Natural killer cell (primary cell): ENCODE measurements at regions not wholly inside any gene's neighbourhood (a gene's known extent, or its start where the extent isn't known, plus 50 kb on each side); places are given as distances from the start of the nearest gene placed in this dataset.

Experiments
- ATAC-seq, 3 donors: fragments of 150-1000 bp in 2 of 3; fragments of 200-7000 bp in 1 of 3; cut with Tn5 transposase; 1 replicate in 1 of 3; 2 replicates in 2 of 3; pipeline ENCODE4 v1.10.0; 2021; ENCODE audit warnings: mild to moderate bottlenecking in 2 of 3, moderate library complexity in 2 of 3
- DNase-seq, 2 donors: peaks; one replicate each; pipeline versions ENCODE4 v3.0.0 to v3.0.0-alpha.2; 2013 to 2021; ENCODE audit warnings: mixed read lengths in 1 of 2
- H3K27ac ChIP-seq: one replicate; pipeline ENCODE4 v1.5.1; 2013; ENCODE audit warnings: mild to moderate bottlenecking, low read length
- H3K27me3 ChIP-seq: one replicate; pipeline ENCODE4 v1.6.1; 2013; ENCODE audit warnings: low read length; ENCODE audit not compliant: control insufficient read depth, insufficient read depth
- H3K36me3 ChIP-seq: one replicate; pipeline ENCODE4 v1.6.1; 2013; ENCODE audit warnings: low read length; ENCODE audit not compliant: control insufficient read depth, insufficient read depth
- H3K4me1 ChIP-seq: one replicate; pipeline ENCODE4 v1.6.1; 2013; ENCODE audit warnings: low read length; ENCODE audit not compliant: control insufficient read depth, insufficient read depth
- H3K4me3 ChIP-seq: one replicate; pipeline ENCODE4 v1.5.1; 2013; ENCODE audit warnings: low read length
- H3K9me3 ChIP-seq: one replicate; pipeline ENCODE4 v1.6.1; 2013; ENCODE audit warnings: low read length; ENCODE audit not compliant: control insufficient read depth, insufficient read depth
- H3K27ac Mint-ChIP-seq, 2 donors: one replicate each; pipeline ENCODE4 v1.8.0; 2022; ENCODE audit warnings: mild to moderate bottlenecking in 2 of 2, mixed read lengths in 2 of 2, moderate library complexity in 1 of 2
- H3K27me3 Mint-ChIP-seq, 2 donors: one replicate each; pipeline ENCODE4 v1.8.0; 2022; ENCODE audit warnings: low read depth in 2 of 2, mixed read lengths in 2 of 2
- H3K36me3 Mint-ChIP-seq: one replicate; pipeline ENCODE4 v1.8.0; 2022; ENCODE audit warnings: mixed read lengths
- H3K4me1 Mint-ChIP-seq, 2 donors: one replicate each; pipeline ENCODE4 v1.8.0; 2022; ENCODE audit warnings: mixed read lengths in 2 of 2
- H3K4me3 Mint-ChIP-seq: one replicate; pipeline ENCODE4 v1.8.0; 2022; ENCODE audit warnings: mild to moderate bottlenecking, moderate library complexity, mixed read lengths
- H3K9me3 Mint-ChIP-seq, 2 donors: one replicate each; pipeline ENCODE4 v1.8.0; 2022; ENCODE audit warnings: mixed read lengths in 2 of 2
- WGBS: methylation state at CpG from one replicate; pipeline ENCODE4 v1.1.7; 2013; ENCODE audit warnings: missing lambda C conversion rate; ENCODE audit not compliant: insufficient coverage; 5-methylcytosine and 5-hydroxymethylcytosine counted together
- intact Hi-C: fragments of 100-400 bp; cut with micrococcal nuclease; formaldehyde crosslinking; loops from one replicate; pipeline ENCODE4 v1.14.2; 2022
- TF ChIP-seq, protein P1 (sequence below): fragments of 200-600 bp; IDR thresholded peaks from one replicate; pipeline ENCODE4 v1.8.0; 2022; ENCODE audit warnings: antibody characterized with exemption

- intact Hi-C loops = no loop called here
- Mint-ChIP-seq H3K27me3 (peaks cover 0 to 3% of the 10 kb centered on the region in 2 donors), H3K4me3 (no peak overlapping the region), H3K4me1 (no peaks in the 10 kb centered on the region), H3K9me3 (no peaks in the 10 kb centered on the region), H3K27ac (no peak overlapping the region), H3K36me3 (no peaks in the 10 kb centered on the region)
- Histone ChIP-seq H3K4me3 (no peak overlapping the region), H3K27me3 (no peaks in the 10 kb centered on the region), H3K36me3 (no peaks in the 10 kb centered on the region), H3K27ac (no peak overlapping the region), H3K9me3 (no peaks in the 10 kb centered on the region), H3K4me1 (no peaks in the 10 kb centered on the region)
- DNase-seq = no peak
- no peak for ATAC-seq
- TF ChIP-seq, protein P1, sequence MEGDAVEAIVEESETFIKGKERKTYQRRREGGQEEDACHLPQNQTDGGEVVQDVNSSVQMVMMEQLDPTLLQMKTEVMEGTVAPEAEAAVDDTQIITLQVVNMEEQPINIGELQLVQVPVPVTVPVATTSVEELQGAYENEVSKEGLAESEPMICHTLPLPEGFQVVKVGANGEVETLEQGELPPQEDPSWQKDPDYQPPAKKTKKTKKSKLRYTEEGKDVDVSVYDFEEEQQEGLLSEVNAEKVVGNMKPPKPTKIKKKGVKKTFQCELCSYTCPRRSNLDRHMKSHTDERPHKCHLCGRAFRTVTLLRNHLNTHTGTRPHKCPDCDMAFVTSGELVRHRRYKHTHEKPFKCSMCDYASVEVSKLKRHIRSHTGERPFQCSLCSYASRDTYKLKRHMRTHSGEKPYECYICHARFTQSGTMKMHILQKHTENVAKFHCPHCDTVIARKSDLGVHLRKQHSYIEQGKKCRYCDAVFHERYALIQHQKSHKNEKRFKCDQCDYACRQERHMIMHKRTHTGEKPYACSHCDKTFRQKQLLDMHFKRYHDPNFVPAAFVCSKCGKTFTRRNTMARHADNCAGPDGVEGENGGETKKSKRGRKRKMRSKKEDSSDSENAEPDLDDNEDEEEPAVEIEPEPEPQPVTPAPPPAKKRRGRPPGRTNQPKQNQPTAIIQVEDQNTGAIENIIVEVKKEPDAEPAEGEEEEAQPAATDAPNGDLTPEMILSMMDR = no peak
- 80% methylated on average over 6 of the region's 8 CpGs for WGBS
Measured at GRCh38 chr12:75706786-75707605, 195.6 kb upstream of the KRR1 start.

DNA sequence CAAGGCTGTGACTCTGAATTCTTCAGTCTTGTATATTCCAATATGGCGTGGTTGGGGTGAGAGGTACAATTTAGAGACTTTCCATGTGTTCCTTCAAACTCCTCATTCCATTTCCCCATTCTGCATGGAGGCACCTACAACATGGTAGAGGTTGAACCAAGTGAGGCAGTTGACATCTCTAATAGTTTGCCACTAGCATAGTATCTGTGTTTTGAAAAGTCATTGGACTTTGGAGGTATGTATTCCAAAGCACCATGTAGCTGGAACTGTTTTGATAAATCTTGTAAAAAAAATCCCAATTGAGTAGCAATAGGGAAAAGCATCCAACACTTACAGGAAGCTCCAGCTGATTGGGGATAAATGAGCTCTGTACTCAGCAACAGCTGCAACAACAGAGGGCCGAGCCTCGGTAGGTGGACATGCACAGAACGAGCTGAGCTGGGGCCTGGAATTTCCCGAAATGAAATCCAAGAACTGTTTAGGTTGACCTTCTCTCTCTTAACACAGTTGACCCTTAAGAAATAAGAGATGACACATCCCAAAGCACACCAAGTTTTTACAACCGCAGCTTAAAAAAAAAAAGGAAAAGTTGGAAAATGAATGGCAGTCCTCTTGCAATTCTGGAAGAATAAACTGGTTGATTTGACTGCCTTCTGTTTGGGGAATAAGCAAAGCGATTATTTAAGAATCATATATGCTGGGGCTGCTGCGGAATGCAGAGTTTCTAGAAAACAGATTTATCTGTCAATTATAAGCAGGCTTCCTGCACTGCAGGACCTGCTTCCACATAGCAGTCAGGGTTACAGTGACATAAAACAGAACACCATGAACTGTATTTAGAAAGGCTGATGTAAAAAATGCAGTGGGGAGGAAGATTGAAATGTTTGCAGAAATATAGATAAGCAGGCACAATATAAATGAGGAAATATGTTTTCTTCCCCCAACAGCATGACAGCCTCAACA is 194.6 kb upstream of the KRR1 start:
- WGBS = 75% methylated on average over 6 of the region's 8 CpGs
- H3K9me3 Mint-ChIP-seq = no peaks in the 10 kb centered on the region
- H3K27ac ChIP-seq = no peak overlapping the region
- DNase-seq = no peak
- no peaks in the 10 kb centered on the region for H3K36me3 ChIP-seq
- no peaks in the 10 kb centered on the region for H3K36me3 Mint-ChIP-seq
- no peak overlapping the region for H3K4me3 Mint-ChIP-seq
- no peaks in the 10 kb centered on the region for H3K27me3 ChIP-seq
- H3K27ac Mint-ChIP-seq = no peak overlapping the region
- TF ChIP-seq, protein P1 = no peak
- H3K4me1 ChIP-seq = no peaks in the 10 kb centered on the region
- intact Hi-C loops = no loop called here
- peaks cover 0 to 3% of the 10 kb centered on the region in 2 donors for H3K27me3 Mint-ChIP-seq
- no peak for ATAC-seq
- no peak overlapping the region for H3K4me3 ChIP-seq
- no peaks in the 10 kb centered on the region for H3K9me3 ChIP-seq
- H3K4me1 Mint-ChIP-seq = no peaks in the 10 kb centered on the region

- intact Hi-C loops = no loop called here
- no peak for ATAC-seq
- Mint-ChIP-seq H3K36me3 (no peaks in the 10 kb centered on the region), H3K9me3 (no peaks in the 10 kb centered on the region), H3K4me1 (no peaks in the 10 kb centered on the region), H3K27me3 (no peaks in the 10 kb centered on the region), H3K4me3 (no peak overlapping the region), H3K27ac (no peak overlapping the region)
- no peak overlapping the region for H3K4me3 ChIP-seq
- H3K4me1 ChIP-seq = no peaks in the 10 kb centered on the region
- no peaks in the 10 kb centered on the region for H3K27me3 ChIP-seq
- no peaks in the 10 kb centered on the region for H3K9me3 ChIP-seq
- WGBS = 96% methylated on average over 6 of the region's 6 CpGs
- TF ChIP-seq, protein P1 = no peak
- no peak for DNase-seq
- H3K27ac ChIP-seq = no peak overlapping the region
- no peaks in the 10 kb centered on the region for H3K36me3 ChIP-seq
Measured at GRCh38 chr12:75704664-75705063, 193.3 kb upstream of the KRR1 start.
